ENCODE measurements at regions not wholly inside any gene's neighbourhood (a gene's known extent, or its start where the extent isn't known, plus 50 kb on each side); places are given as distances from the start of the nearest gene placed in this dataset.

GRCh38 chr2:118431165-118431517 is 342.9 kb downstream of the INSIG2 start:
- H3K9ac ChIP-seq (ENCODE audit: low read depth, low read length, poor library complexity, severe bottlenecking): no peak overlapping the region
- no peaks in the 10 kb centered on the region for H3K36me3 ChIP-seq (ENCODE audit: insufficient read depth, low read length)
- H3K4me3 ChIP-seq (ENCODE audit: low read length, poor library complexity, severe bottlenecking): no peak overlapping the region
- H3F3A ChIP-seq (ENCODE audit: low read depth): no peaks in the 10 kb centered on the region
- H3K4me1 ChIP-seq (ENCODE audit: insufficient read depth, low read length, poor library complexity, severe bottlenecking): no peaks in the 10 kb centered on the region
- H3K4me2 ChIP-seq (ENCODE audit: low read depth, low read length, poor library complexity, severe bottlenecking): no peak overlapping the region
- H3K27me3 ChIP-seq (ENCODE audit: insufficient read depth, low read length, poor library complexity, severe bottlenecking): no peaks in the 10 kb centered on the region
- no peaks in the 10 kb centered on the region for H3K9me3 ChIP-seq (ENCODE audit: insufficient read depth, low read depth, low read length)
- H2AFZ ChIP-seq (ENCODE audit: low read length): no peak overlapping the region
- no peak for TF ChIP-seq CTCF (conservative IDR thresholded peaks at IDR 0.05; ENCODE audit: low read length)
- no peak for TF ChIP-seq EZH2phosphoT487 (IDR thresholded peaks at IDR 0.05; ENCODE audit: borderline replicate concordance)
- no peaks in the 10 kb centered on the region for H3K79me2 ChIP-seq (ENCODE audit: insufficient read depth, low read length)
- no peaks in the 10 kb centered on the region for H3K9me2 ChIP-seq (replicated peaks; ENCODE audit: low read depth, low read length)
- H4K20me1 ChIP-seq (ENCODE audit: insufficient read depth, low read length, poor library complexity, severe bottlenecking): no peaks in the 10 kb centered on the region

- Histone ChIP-seq H3K9me2 (replicated peaks; ENCODE audit: low read depth, low read length) (no peaks in the 10 kb centered on the region), H3K79me2 (ENCODE audit: insufficient read depth, low read length) (no peaks in the 10 kb centered on the region), H3K4me1 (ENCODE audit: insufficient read depth, low read length, poor library complexity, severe bottlenecking) (no peaks in the 10 kb centered on the region), H2AFZ (ENCODE audit: low read length) (no peak overlapping the region), H3K27me3 (ENCODE audit: insufficient read depth, low read length, poor library complexity, severe bottlenecking) (no peaks in the 10 kb centered on the region), H3K4me3 (ENCODE audit: low read length, poor library complexity, severe bottlenecking) (no peak overlapping the region), H3K9ac (ENCODE audit: low read depth, low read length, poor library complexity, severe bottlenecking) (no peak overlapping the region), H3K9me3 (ENCODE audit: insufficient read depth, low read depth, low read length) (no peaks in the 10 kb centered on the region), H4K20me1 (ENCODE audit: insufficient read depth, low read length, poor library complexity, severe bottlenecking) (no peaks in the 10 kb centered on the region), H3K4me2 (ENCODE audit: low read depth, low read length, poor library complexity, severe bottlenecking) (no peak overlapping the region), H3F3A (ENCODE audit: low read depth) (no peaks in the 10 kb centered on the region), H3K36me3 (ENCODE audit: insufficient read depth, low read length) (no peaks in the 10 kb centered on the region)
- no peak for TF ChIP-seq EZH2phosphoT487 (IDR thresholded peaks at IDR 0.05; ENCODE audit: borderline replicate concordance)
- no peak for TF ChIP-seq CTCF (conservative IDR thresholded peaks at IDR 0.05; ENCODE audit: low read length)
Measured at GRCh38 chr2:118430510-118431164, 342.4 kb downstream of the INSIG2 start.

GRCh38 chr2:118425191-118425590 is 336.9 kb downstream of the INSIG2 start:
- Histone ChIP-seq H3K79me2 (ENCODE audit: insufficient read depth, low read length) (no peaks in the 10 kb centered on the region), H3K4me3 (ENCODE audit: low read length, poor library complexity, severe bottlenecking) (no peak overlapping the region), H2AFZ (ENCODE audit: low read length) (no peak overlapping the region), H3K4me1 (ENCODE audit: insufficient read depth, low read length, poor library complexity, severe bottlenecking) (no peaks in the 10 kb centered on the region), H3K9ac (ENCODE audit: low read depth, low read length, poor library complexity, severe bottlenecking) (no peak overlapping the region), H3K9me2 (replicated peaks; ENCODE audit: low read depth, low read length) (no peaks in the 10 kb centered on the region), H4K20me1 (ENCODE audit: insufficient read depth, low read length, poor library complexity, severe bottlenecking) (no peaks in the 10 kb centered on the region), H3K27me3 (ENCODE audit: insufficient read depth, low read length, poor library complexity, severe bottlenecking) (no peaks in the 10 kb centered on the region), H3F3A (ENCODE audit: low read depth) (no peaks in the 10 kb centered on the region), H3K9me3 (ENCODE audit: insufficient read depth, low read depth, low read length) (no peaks in the 10 kb centered on the region), H3K4me2 (ENCODE audit: low read depth, low read length, poor library complexity, severe bottlenecking) (no peak overlapping the region), H3K36me3 (ENCODE audit: insufficient read depth, low read length) (no peaks in the 10 kb centered on the region)
- no peak for TF ChIP-seq EZH2phosphoT487 (IDR thresholded peaks at IDR 0.05; ENCODE audit: borderline replicate concordance)
- TF ChIP-seq CTCF (conservative IDR thresholded peaks at IDR 0.05; ENCODE audit: low read length): no peak
